IPS DF 6.9 (cell line): ENCODE measurements at regions not wholly inside any gene's neighbourhood (a gene's known extent, or its start where the extent isn't known, plus 50 kb on each side); places are given as distances from the start of the nearest gene placed in this dataset.

Experiments used
- DNase-seq: peaks from one replicate; pipeline ENCODE4 v3.0.0-alpha.2; 2013; ENCODE audit warnings: low read depth, low spot score
- H3K27ac ChIP-seq: one replicate; pipeline ENCODE4 v1.5.1; 2013; ENCODE audit warnings: low read length, control low read depth
- H3K27me3 ChIP-seq: 2 replicates; pipeline ENCODE4 v1.6.1; 2013; ENCODE audit warnings: mild to moderate bottlenecking, low read length; ENCODE audit not compliant: control insufficient read depth, insufficient read depth
- H3K36me3 ChIP-seq: 2 replicates; pipeline ENCODE4 v1.6.1; 2013; ENCODE audit warnings: low read length; ENCODE audit not compliant: control insufficient read depth, insufficient read depth
- H3K4me1 ChIP-seq: 2 replicates; pipeline ENCODE4 v1.6.1; 2013; ENCODE audit warnings: low read length; ENCODE audit not compliant: control insufficient read depth, insufficient read depth
- H3K4me3 ChIP-seq: 2 replicates; pipeline ENCODE4 v1.5.1; 2013; ENCODE audit warnings: mild to moderate bottlenecking, low read length
- H3K9me3 ChIP-seq: 2 replicates; pipeline ENCODE4 v1.6.1; 2013; ENCODE audit warnings: low read length, inconsistent platforms; ENCODE audit not compliant: control insufficient read depth, insufficient read depth
- WGBS: extraction: QIAGEN DNeasy Blood & Tissue Kit; methylation state at CpG from one replicate; pipeline ENCODE4 v1.1.7; 2013; ENCODE audit warnings: mixed read lengths, missing lambda C conversion rate; ENCODE audit not compliant: insufficient read length, insufficient coverage; 5-methylcytosine and 5-hydroxymethylcytosine counted together

DNA sequence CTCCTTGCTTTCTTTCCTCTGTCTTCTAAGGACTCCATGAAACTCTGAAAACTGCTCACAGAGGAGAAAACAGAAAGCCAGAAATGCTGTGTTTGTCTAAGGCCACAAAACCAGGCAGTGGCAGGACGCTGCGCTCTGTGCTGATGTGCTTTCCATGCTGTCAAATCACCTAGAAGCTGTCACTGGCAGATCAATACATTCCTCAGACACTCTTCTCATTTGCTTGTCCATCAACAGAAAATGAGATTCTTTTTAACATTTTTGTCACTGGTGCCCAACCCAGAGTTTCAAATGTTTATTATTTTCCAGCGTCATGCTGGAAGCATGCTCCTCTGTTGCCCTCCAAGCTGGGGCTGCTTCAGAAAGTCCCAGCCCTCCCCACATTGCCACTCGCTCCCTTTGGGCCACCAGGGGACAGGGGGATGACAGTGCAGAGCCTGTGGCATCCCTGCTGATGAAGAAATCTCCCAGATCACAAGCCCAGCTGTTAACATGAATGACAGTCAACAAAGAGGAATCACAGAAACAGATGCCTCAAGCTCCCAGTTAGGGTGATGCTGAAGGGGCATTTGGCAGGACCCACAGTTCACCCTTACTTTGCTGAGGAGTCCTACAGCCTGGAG, 117.5 kb upstream of the MEIS1 start:
- H3K4me3 ChIP-seq = no peak overlapping the region
- no peak overlapping the region for H3K27ac ChIP-seq
- no peak for DNase-seq
- H3K36me3 ChIP-seq = no peaks in the 10 kb centered on the region
- no CpG with 5 or more reads among the region's 4 CpGs for WGBS
- H3K27me3 ChIP-seq = no peaks in the 10 kb centered on the region
- 0 out of 2 replicates have a peak, but pooled peaks cover 1% of the 10 kb centered on the region for H3K9me3 ChIP-seq
- peaks cover 2% of the 10 kb centered on the region; the same call in 1 of the 2 replicates for H3K4me1 ChIP-seq

DNA sequence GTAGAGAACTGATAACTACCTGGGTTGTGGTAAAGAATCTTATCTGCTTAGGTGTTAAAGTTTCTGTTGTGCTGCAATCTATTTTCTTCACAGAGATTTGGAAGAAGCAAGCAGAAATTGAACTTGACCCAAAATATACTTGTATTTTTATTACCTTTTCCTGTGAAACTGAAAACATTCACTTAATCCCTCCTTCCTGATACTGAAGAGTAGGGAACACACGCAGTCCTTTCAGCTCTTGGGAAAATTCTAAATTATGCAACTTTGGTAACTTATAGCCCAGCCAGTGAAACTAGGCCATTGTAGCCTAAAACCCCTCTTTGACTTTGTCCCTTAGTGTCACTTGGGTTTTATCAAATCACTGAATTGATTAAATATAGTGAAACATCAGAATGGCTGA, 128.4 kb upstream of the MEIS1 start:
- no peaks in the 10 kb centered on the region for H3K4me1 ChIP-seq
- no CpG with 5 or more reads among the region's 1 CpG for WGBS
- no peak overlapping the region for H3K27ac ChIP-seq
- H3K36me3 ChIP-seq = no peaks in the 10 kb centered on the region
- no peaks in the 10 kb centered on the region for H3K9me3 ChIP-seq
- H3K4me3 ChIP-seq = no peak overlapping the region
- DNase-seq = no peak
- H3K27me3 ChIP-seq = no peaks in the 10 kb centered on the region

DNA sequence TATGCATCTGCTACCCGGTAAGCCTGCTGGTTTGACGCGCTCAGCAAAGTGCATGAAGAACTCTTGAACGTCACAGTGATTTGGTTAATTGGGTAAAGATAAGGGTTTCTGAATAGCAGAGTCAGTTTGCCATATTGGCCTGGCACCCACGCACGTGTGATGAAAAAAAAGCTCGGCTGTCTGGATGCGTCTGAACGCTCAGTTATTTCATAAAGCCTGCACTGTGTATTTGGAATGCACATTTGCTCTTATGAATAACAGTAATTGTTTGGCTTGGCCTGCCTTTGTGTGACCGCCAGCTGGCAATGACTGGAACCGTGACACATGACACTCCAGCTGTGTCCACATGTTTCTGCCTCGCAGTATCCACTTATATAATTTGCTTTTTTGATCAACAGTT, 129.2 kb upstream of the MEIS1 start:
- Histone ChIP-seq H3K4me1 (no peaks in the 10 kb centered on the region), H3K9me3 (no peaks in the 10 kb centered on the region), H3K36me3 (no peaks in the 10 kb centered on the region), H3K27ac (no peak overlapping the region), H3K4me3 (no peak overlapping the region), H3K27me3 (no peaks in the 10 kb centered on the region)
- no CpG with 5 or more reads among the region's 12 CpGs for WGBS
- no peak for DNase-seq

DNA sequence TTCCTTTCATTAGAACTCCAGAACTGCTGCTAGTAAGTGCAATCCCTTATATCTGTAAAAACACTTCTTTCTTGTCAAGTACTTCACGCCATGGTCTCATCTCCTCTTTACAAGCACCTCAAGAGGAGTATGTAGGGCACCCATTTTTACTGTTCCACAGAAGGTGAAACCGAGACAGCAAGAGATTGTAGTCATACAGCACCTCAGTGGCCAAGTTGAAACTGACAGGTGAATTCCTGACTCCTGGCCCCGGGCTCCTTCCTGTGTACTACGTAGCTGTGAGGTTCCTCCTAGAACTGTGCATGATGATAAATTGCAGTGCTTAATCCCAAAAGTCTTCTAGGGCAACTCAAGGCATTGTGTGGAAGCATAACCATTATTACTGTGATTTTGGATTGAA, 131.5 kb upstream of the MEIS1 start:
- no peaks in the 10 kb centered on the region for H3K9me3 ChIP-seq
- H3K27me3 ChIP-seq = no peaks in the 10 kb centered on the region

DNA sequence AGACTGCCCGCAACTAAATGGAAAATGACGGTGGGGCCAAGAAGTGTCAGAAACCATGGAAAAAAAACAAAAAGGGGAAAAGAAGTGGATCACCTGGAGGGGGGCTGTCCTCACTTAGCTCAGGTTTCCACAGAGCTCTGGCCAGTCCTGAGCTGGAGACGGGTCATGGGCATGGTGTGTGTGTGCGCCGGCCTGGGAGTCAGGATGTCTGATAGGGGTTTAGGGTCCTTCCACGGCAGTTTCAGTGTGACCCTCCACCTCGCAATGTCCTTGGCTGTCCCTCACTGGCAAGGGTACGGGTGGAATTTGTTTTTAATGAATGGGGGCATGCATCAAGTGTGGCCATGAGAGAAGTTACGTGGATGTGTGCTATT, 133.2 kb upstream of the MEIS1 start:
- DNase-seq = no peak
- no CpG with 5 or more reads among the region's 9 CpGs for WGBS
- Histone ChIP-seq H3K9me3 (no peaks in the 10 kb centered on the region), H3K36me3 (no peaks in the 10 kb centered on the region), H3K27me3 (no peaks in the 10 kb centered on the region), H3K4me1 (no peaks in the 10 kb centered on the region), H3K27ac (no peak overlapping the region), H3K4me3 (no peak overlapping the region)

More for the DNA sequence above, 131.5 kb upstream of the MEIS1 start:
- no peaks in the 10 kb centered on the region for H3K4me1 ChIP-seq
- no peak for DNase-seq
- no peak overlapping the region for H3K27ac ChIP-seq
- H3K4me3 ChIP-seq = no peak overlapping the region
- no CpG with 5 or more reads among the region's 4 CpGs for WGBS
- H3K36me3 ChIP-seq = no peaks in the 10 kb centered on the region

DNA sequence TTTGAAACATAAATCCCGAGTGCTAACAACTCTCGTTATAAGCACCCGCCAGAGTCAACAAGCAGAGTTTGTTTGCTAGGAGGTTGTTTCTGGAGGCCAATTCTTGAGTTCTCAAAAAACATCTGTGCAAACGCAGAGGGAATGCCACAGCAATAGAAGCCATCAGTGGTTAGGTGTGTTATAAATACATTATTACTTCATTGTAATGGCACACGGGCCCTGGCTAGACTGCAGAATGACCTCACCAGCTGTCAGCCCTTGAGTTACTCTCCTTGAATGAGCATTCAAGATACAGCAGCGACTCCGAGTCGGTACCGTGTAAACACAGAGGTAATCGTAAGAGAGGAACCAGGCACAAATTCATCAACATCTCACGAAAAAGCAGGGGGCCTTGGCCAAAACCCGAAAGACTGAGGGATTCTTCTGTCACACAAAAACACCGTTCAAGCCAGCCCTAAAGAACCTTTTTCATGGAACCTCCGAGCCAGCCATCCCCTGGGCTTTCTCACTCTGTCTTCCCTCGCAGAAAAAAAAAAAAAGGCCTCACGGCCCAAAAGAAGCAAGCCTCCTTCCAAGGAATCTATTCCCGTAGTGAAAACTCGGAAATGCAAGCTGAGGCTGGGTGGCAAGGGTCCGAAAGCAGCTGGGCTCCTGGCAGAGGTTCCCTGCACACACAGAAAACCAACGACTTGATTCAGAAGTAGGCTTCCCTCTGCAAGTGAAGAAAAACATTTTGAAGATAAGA, 133.7 kb upstream of the MEIS1 start:
- H3K9me3 ChIP-seq = no peaks in the 10 kb centered on the region
- no peaks in the 10 kb centered on the region for H3K27me3 ChIP-seq
- no peak overlapping the region for H3K4me3 ChIP-seq
- H3K27ac ChIP-seq = no peak overlapping the region
- no peak for DNase-seq
- H3K36me3 ChIP-seq = no peaks in the 10 kb centered on the region
- WGBS = no CpG with 5 or more reads among the region's 20 CpGs
- H3K4me1 ChIP-seq = no peaks in the 10 kb centered on the region

DNA sequence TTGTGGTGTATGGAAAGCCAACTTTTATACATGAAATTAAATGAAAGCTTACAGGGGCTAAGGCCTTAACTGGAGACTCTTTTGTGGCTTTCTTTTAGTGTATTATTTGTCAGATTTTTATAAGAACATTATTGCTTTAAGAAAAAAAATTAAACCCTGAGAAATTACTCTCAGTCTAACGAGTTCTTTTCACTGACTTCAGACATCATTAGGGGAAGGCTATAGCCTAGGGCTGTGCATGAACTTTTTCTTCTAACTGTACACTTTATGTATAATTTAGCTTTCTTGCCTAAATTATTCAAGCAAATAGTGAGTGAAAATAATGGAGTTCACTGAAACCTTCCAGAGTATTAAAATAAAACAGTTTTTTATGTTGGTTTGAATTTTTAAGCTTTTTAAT, 151.1 kb upstream of the MEIS1 start:
- no peak for DNase-seq
- no peaks in the 10 kb centered on the region for H3K4me1 ChIP-seq
- no peak overlapping the region for H3K27ac ChIP-seq
- no CpG with 5 or more reads among the region's 1 CpG for WGBS
- H3K9me3 ChIP-seq = no peaks in the 10 kb centered on the region
- H3K36me3 ChIP-seq = no peaks in the 10 kb centered on the region
- no peaks in the 10 kb centered on the region for H3K27me3 ChIP-seq
- no peak overlapping the region for H3K4me3 ChIP-seq

DNA sequence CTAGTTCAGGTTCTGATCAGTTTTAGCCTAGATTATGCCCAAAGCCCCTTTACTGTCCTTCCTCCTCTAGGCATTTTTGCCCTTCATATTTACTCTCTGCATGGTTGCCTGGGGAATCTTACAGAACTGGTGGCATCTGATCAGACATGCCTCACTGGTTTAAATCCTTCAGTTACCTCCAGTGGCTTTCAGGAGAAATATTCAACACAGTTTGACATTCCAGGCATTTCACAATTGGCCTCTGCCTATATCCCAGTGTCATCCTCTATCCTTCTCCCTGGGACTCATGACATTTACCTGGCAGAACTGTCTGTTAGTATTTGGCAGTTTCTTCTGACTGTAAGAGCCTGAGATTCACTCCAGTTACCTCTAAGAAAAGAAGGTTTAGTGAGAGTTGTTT, 152.9 kb upstream of the MEIS1 start:
- Histone ChIP-seq H3K4me1 (no peaks in the 10 kb centered on the region), H3K27ac (no peak overlapping the region), H3K4me3 (no peak overlapping the region), H3K27me3 (no peaks in the 10 kb centered on the region), H3K36me3 (no peaks in the 10 kb centered on the region), H3K9me3 (no peaks in the 10 kb centered on the region)
- no peak for DNase-seq

DNA sequence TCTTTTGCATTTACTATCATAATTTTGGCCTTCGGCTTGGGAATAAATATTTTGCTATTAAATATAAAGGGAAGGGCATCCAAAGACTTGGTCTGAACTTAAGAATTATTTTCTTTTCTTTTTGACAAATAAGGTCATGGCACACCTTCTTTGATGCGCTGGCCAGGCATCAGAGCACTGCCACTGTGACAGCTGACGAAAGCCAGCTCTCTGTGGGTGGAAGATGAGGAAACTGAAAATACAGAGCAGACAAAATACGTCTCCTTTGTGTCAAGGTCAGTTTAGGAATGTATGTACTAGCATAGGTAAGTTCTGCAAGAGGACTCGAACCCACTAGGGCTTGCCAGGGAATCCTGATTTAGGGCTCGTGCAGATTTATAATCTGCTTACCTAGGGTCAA, 155.9 kb upstream of the MEIS1 start:
- DNase-seq = no peak
- H3K4me1 ChIP-seq = no peaks in the 10 kb centered on the region
- H3K36me3 ChIP-seq = no peaks in the 10 kb centered on the region
- no peak overlapping the region for H3K27ac ChIP-seq
- no peaks in the 10 kb centered on the region for H3K27me3 ChIP-seq
- H3K4me3 ChIP-seq = no peak overlapping the region
- WGBS = no CpG with 5 or more reads among the region's 6 CpGs
- no peaks in the 10 kb centered on the region for H3K9me3 ChIP-seq

DNA sequence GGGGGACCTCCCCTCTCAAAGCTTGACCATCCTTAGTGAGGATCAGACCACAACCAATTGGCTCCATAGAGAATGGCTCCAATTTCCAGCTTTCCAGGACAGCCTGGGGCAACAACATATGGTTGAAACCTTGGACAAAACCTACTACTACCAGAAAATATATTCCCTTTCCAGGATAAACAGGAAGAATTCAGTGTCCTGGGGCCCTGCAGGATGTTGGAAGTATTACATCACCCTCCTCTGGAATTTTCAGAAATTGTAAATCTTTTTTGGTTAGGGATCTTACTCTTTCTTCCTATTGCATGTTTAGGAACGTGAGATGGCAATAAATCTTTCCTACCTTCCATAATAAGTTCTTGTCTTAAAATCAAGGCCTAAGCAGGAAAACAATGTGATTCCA, 158.9 kb upstream of the MEIS1 start:
- DNase-seq = no peak
- H3K4me1 ChIP-seq = no peaks in the 10 kb centered on the region
- no peaks in the 10 kb centered on the region for H3K36me3 ChIP-seq
- WGBS = no CpG with 5 or more reads among the region's 1 CpG
- H3K4me3 ChIP-seq = no peak overlapping the region
- H3K27me3 ChIP-seq = no peaks in the 10 kb centered on the region
- H3K9me3 ChIP-seq = no peaks in the 10 kb centered on the region
- H3K27ac ChIP-seq = no peak overlapping the region

DNA sequence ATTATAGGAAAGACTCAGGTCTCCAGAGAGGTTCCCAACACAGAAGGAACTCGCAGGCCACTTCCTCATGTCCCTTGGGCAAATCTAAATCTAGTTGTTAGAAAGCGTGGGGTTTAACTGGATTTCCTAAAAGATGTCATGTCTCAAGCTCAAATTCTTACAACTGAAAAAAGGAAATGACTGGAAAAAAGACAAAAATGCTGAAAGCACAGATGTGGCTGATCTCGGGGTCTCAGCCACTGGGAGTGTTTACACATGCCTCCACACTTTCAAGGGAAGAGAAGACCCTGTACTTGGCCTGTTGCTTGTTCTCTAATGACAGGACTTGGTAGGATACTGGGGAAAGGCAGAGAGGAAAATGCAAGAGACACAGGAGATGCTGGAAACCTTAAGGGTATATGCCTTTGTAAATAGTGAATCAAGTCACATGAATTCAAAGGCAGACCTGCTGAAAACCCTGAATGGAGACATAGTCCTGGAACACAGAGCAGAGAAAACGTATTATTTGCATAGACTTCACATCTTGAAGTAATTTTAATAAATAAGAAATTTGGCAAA, 160.9 kb upstream of the MEIS1 start:
- Histone ChIP-seq H3K4me3 (no peak overlapping the region), H3K27me3 (no peaks in the 10 kb centered on the region), H3K36me3 (no peaks in the 10 kb centered on the region), H3K4me1 (no peaks in the 10 kb centered on the region), H3K9me3 (no peaks in the 10 kb centered on the region), H3K27ac (no peak overlapping the region)
- no peak for DNase-seq
- no CpG with 5 or more reads among the region's 4 CpGs for WGBS
